Smooth muscle cell (in vitro differentiated cells): ENCODE measurements at regions not wholly inside any gene's neighbourhood (a gene's known extent, or its start where the extent isn't known, plus 50 kb on each side); places are given as distances from the start of the nearest gene placed in this dataset.

Source experiments
- DNase-seq: peaks from one replicate; lab custom pipeline; 2025; ENCODE audit not compliant: unreplicated experiment; lab: John Stamatoyannopoulos, UW
- H2AFZ ChIP-seq: fragments of 200-600 bp; sonication (generic); 2 replicates; pipeline ENCODE4 v1.6.0; 2016; ENCODE audit warnings: antibody characterized with exemption, low read depth, mild to moderate bottlenecking
- H3F3A ChIP-seq: fragments of 200-600 bp; sonication (generic); 2 replicates; pipeline ENCODE4 v1.6.0; 2017; ENCODE audit warnings: antibody characterized with exemption, low read depth
- H3K27ac ChIP-seq: fragments of 200-600 bp; sonication (generic); 2 replicates; pipeline ENCODE4 v1.5.1; 2016; ENCODE audit warnings: low read depth, mild to moderate bottlenecking
- H3K27me3 ChIP-seq: fragments of 200-600 bp; sonication (generic); 2 replicates; pipeline ENCODE4 v1.6.1; 2016; ENCODE audit warnings: low read depth, mild to moderate bottlenecking
- H3K36me3 ChIP-seq: fragments of 200-600 bp; sonication (generic); 2 replicates; pipeline ENCODE4 v1.5.1; 2016; ENCODE audit warnings: low read depth
- H3K4me1 ChIP-seq: fragments of 200-600 bp; sonication (generic); 2 replicates; pipeline ENCODE4 v1.5.1; 2016; ENCODE audit warnings: low read depth
- H3K4me2 ChIP-seq: fragments of 200-600 bp; sonication (generic); 2 replicates; pipeline ENCODE4 v1.6.0; 2016; ENCODE audit warnings: mild to moderate bottlenecking
- H3K4me3 ChIP-seq: fragments of 200-600 bp; sonication (generic); 2 replicates; pipeline ENCODE4 v1.5.1; 2016; ENCODE audit warnings: mild to moderate bottlenecking
- H3K79me2 ChIP-seq: fragments of 200-600 bp; sonication (generic); 2 replicates; pipeline ENCODE4 v1.6.0; 2016; ENCODE audit warnings: low read depth, mild to moderate bottlenecking
- H3K9ac ChIP-seq: fragments of 200-600 bp; sonication (generic); 2 replicates; pipeline ENCODE4 v1.6.0; 2016; ENCODE audit warnings: low read depth
- H3K9me3 ChIP-seq: fragments of 200-600 bp; sonication (generic); replicated peaks from 2 replicates; pipeline ENCODE4 v1.5.1; 2016; ENCODE audit warnings: low read depth
- H4K20me1 ChIP-seq: fragments of 200-600 bp; sonication (generic); 2 replicates; pipeline ENCODE4 v1.6.0; 2016; ENCODE audit warnings: low read depth
- WGBS: methylation state at CpG from one replicate; pipeline ENCODE4 v1.1.7; 2016; ENCODE audit warnings: low lambda C conversion rate; 5-methylcytosine and 5-hydroxymethylcytosine counted together
- TF ChIP-seq, protein P1 (sequence below): fragments of 200-600 bp; sonication (generic); IDR thresholded peaks from 2 replicates; pipeline ENCODE4 v1.5.1; 2017; ENCODE audit warnings: borderline replicate concordance, mild to moderate bottlenecking, antibody characterized with exemption; ENCODE audit not compliant: insufficient read depth, poor library complexity, severe bottlenecking

DNA sequence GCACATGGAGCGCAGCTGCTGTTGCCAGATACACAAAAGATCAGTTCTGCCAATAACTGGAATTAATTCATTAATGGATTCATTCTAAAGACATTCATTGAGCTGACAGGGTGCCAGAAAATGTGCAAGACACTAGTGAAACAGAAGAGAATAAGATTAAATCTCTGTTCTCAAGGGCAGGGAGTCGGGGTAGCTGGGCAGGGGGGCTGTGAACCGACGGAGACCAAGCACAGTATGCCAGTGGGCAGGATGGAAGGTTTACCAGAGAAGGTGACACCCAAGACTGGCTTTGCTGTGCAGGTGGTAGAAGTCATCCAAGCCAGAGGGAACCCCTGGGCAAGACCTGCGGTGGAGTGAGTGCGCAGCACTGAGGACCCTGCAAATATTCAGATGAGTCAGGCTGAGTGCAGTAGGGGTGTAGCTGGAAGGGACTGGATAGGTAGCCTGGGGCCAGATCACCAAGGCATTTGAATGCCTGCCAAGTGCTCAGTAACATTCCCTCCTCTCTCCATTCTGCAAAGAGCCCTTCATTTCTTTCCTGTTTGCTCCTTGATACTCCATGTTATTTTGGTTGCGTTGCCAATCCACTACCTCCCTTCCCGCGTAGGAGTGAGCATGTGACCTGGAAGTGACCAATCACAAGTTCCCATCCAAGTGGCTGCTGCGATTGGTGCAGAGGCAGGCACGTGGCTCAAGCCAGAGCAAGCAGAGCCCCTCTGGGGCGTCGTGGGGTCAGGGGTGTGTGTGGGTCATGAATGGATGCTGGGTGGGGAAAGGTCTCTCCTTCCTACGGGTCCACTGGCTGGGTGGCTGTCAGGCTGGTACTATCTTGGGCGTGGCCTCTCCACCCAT, 413.1 kb downstream of the PTPRU start:
- no peak for DNase-seq
- H3K4me1 ChIP-seq: no peaks in the 10 kb centered on the region
- H3K36me3 ChIP-seq: no peaks in the 10 kb centered on the region
- H2AFZ ChIP-seq: no peak overlapping the region
- H3K9ac ChIP-seq: no peak overlapping the region
- TF ChIP-seq, protein P1, sequence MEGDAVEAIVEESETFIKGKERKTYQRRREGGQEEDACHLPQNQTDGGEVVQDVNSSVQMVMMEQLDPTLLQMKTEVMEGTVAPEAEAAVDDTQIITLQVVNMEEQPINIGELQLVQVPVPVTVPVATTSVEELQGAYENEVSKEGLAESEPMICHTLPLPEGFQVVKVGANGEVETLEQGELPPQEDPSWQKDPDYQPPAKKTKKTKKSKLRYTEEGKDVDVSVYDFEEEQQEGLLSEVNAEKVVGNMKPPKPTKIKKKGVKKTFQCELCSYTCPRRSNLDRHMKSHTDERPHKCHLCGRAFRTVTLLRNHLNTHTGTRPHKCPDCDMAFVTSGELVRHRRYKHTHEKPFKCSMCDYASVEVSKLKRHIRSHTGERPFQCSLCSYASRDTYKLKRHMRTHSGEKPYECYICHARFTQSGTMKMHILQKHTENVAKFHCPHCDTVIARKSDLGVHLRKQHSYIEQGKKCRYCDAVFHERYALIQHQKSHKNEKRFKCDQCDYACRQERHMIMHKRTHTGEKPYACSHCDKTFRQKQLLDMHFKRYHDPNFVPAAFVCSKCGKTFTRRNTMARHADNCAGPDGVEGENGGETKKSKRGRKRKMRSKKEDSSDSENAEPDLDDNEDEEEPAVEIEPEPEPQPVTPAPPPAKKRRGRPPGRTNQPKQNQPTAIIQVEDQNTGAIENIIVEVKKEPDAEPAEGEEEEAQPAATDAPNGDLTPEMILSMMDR: no peak
- no peaks in the 10 kb centered on the region for H3F3A ChIP-seq
- H3K79me2 ChIP-seq: no peaks in the 10 kb centered on the region
- WGBS: 85% methylated on average over 15 of the region's 15 CpGs
- H3K9me3 ChIP-seq: no peaks in the 10 kb centered on the region
- no peak overlapping the region for H3K4me3 ChIP-seq
- H3K4me2 ChIP-seq: no peak overlapping the region
- H4K20me1 ChIP-seq: no peaks in the 10 kb centered on the region
- no peak overlapping the region for H3K27ac ChIP-seq
- H3K27me3 ChIP-seq: peaks cover 10% of the 10 kb centered on the region

DNA sequence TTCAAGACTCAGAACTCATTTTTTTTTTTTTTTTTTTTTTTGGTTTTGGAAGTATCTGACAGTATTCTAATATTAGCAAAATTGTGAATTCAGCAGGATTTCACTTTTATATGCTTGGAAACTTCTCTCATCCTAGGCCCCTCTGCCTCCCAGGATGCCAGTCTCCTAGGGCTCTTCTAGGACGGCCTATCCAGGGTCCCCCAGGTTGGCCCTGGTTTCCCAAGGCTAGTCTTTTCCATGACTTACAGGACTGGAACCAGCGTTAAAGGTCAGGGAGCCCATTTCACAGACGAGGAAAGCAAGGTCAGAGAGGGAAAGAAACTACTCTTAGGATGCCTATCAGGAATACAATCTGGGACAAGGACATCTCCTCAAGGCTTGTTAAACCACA, 412.5 kb downstream of the PTPRU start:
- WGBS: 92% methylated on average over 3 of the region's 3 CpGs
- Histone ChIP-seq H3K79me2 (no peaks in the 10 kb centered on the region), H3K27ac (no peak overlapping the region), H2AFZ (no peak overlapping the region), H3K9me3 (no peaks in the 10 kb centered on the region), H3F3A (no peaks in the 10 kb centered on the region), H3K4me3 (no peak overlapping the region), H4K20me1 (no peaks in the 10 kb centered on the region), H3K36me3 (no peaks in the 10 kb centered on the region), H3K4me1 (no peaks in the 10 kb centered on the region), H3K4me2 (no peak overlapping the region), H3K27me3 (peaks cover 10% of the 10 kb centered on the region), H3K9ac (no peak overlapping the region)
- TF ChIP-seq, protein P1: no peak
- no peak for DNase-seq

DNA sequence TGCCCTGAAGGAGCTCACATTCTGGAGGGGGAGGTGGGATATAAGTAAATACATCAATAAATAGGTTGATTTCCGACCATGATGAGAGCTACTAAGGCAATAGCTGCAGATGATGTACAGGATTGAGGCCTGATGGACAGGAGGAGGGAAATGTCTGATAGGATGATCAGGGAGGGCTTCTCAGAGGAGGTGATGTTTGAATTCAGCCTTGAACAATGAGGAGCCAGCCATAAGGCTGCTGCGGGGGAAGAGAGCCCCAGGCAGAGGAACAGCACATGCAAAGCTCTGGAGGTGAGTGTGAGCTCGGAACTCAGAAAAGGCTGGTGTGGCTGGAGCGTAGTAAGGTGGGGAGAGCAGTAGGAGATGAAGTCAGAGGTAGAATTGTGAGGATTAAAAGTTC, 411.7 kb downstream of the PTPRU start:
- H4K20me1 ChIP-seq: no peaks in the 10 kb centered on the region
- H3K27me3 ChIP-seq: peaks cover 10% of the 10 kb centered on the region
- no peak overlapping the region for H2AFZ ChIP-seq
- WGBS: 61% methylated on average over 4 of the region's 4 CpGs
- H3F3A ChIP-seq: no peaks in the 10 kb centered on the region
- no peaks in the 10 kb centered on the region for H3K79me2 ChIP-seq
- TF ChIP-seq, protein P1: no peak
- no peak for DNase-seq
- no peak overlapping the region for H3K4me3 ChIP-seq
- H3K9ac ChIP-seq: no peak overlapping the region
- H3K27ac ChIP-seq: no peak overlapping the region
- H3K4me1 ChIP-seq: no peaks in the 10 kb centered on the region
- H3K9me3 ChIP-seq: no peaks in the 10 kb centered on the region
- H3K36me3 ChIP-seq: no peaks in the 10 kb centered on the region
- no peak overlapping the region for H3K4me2 ChIP-seq

DNA sequence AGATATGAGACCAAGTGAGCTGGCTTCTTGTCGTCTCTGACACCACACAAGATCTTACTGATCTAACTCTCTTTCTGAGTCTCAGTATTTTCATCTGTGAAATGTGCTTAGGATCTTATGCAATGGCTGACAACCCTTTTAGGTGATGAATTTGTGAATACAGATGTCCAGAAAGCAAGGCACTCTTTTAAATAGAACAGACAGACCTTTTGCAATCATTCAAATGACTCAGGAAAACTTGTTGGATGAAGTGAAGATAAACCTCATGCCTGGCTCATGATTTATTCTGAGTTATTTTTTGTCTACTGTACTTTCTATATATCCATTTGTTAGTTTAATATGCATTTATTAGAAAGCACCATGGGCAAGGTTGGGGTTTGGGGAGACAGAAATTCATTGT, 411.3 kb downstream of the PTPRU start:
- Histone ChIP-seq H3K9ac (no peak overlapping the region), H3K4me3 (no peak overlapping the region), H3K4me1 (no peaks in the 10 kb centered on the region), H3K27me3 (peaks cover 10% of the 10 kb centered on the region), H3K79me2 (no peaks in the 10 kb centered on the region), H3F3A (no peaks in the 10 kb centered on the region), H4K20me1 (no peaks in the 10 kb centered on the region), H3K9me3 (no peaks in the 10 kb centered on the region), H3K36me3 (no peaks in the 10 kb centered on the region), H2AFZ (no peak overlapping the region), H3K27ac (no peak overlapping the region), H3K4me2 (no peak overlapping the region)
- 100% methylated on average over 1 of the region's 1 CpG for WGBS
- DNase-seq: no peak
- TF ChIP-seq, protein P1: no peak
